DND-41 (cell line): ENCODE measurements at regions not wholly inside any gene's neighbourhood (a gene's known extent, or its start where the extent isn't known, plus 50 kb on each side); places are given as distances from the start of the nearest gene placed in this dataset.

ENCODE experiments used
- CTCF ChIP-seq: IDR thresholded peaks from 2 replicates; pipeline ENCODE4 v1.5.1; 2012; ENCODE audit warnings: borderline replicate concordance, low read length, moderate library complexity, mild to moderate bottlenecking; ENCODE audit not compliant: poor library complexity, severe bottlenecking; ENCODE audit errors: extremely low read depth
- EZH2 ChIP-seq: IDR thresholded peaks from 3 replicates; pipeline ENCODE4 v1.6.1; 2012; ENCODE audit warnings: borderline replicate concordance, low read depth, mild to moderate bottlenecking, moderate library complexity, low read length, inconsistent platforms; ENCODE audit not compliant: severe bottlenecking

GRCh38 chr1:119226321-119226720 is 85.9 kb upstream of the WARS2 start:
- no peak for TF ChIP-seq CTCF
- no peak for TF ChIP-seq EZH2
